ENCODE measurements at regions not wholly inside any gene's neighbourhood (a gene's known extent, or its start where the extent isn't known, plus 50 kb on each side); places are given as distances from the start of the nearest gene placed in this dataset.

DNA sequence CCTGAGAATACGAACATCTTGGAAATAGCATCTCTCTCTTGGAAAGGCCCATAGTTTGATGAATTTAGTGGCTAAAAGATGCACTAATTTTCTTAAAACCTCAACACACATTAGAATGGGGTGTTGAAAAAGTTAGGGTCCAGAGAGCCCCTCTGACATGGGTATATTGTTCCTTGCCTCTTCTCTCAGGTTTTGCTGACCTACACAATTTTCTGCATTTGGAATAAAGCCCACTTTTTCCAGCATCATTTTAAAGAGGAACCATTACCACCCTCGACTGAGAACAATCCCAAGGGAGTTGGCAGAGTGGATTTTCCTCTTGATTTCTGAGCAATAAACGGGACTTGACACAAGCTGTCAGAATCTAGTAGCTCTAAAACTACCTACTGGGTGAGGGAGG, 156.1 kb downstream of the PMP22 start:
- DNase-seq: no peak

DNA sequence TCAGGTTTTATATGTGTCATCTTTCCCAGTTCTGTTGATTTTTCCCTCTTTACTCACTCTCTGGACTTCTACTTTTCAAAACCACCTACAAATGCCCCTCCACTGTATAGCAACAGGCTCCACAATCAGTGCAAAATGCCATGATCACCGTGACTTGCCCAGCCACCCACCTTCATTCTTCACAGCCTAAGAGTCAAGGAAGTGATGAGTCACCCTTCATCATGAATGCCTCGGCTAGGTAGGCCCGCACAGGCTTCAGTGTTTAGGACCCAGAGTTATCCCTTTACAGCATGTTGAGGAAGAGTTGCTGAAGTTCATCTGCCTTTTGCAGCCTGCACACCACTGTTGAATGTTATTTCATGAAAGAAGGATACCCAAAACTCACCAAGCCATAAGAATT, 158.6 kb downstream of the PMP22 start:
- DNase-seq: no peak

- no peak for DNase-seq
These were observed 161.3 kb downstream of the PMP22 start for GRCh38 chr17:15103785-15104184.

DNA sequence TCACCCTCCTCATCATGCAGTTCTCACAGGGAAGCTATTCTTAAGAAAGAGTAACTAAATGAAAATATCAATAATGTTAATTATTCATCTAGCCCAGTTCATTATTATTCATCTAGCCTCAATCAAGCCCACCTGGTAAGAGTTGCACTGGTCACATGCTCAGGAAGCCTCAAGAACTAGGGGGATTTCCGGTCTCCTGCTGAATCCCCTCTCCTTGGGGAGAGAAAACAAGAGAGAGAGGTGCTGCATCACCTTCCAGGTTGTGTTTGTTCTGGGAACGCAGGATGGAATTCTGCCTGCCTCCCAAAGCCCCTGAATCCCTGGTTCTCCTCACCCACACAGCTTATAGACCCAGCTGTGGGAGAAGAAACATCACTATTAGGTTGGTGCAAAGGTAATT, 164.0 kb downstream of the PMP22 start:
- DNase-seq: no peak

DNA sequence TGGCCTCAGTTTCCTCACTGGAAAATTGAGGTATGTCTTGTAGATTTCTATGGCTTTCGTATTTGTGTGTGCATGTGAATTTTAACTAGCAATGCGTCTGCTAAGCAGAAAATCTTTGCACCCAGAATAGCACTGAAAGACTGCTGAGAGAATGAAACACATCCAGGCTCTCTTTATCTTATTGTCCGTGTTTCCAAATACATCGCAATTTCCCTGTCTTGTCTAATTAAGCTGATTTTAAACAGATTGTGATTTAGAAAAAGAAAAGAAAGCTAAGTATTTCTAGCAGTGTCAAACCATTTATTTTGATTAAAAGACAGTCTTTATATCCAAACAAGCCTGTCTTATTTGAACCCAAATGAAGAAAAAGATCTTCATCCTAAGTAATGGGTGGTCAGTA, 168.6 kb downstream of the PMP22 start:
- DNase-seq: no peak

DNA sequence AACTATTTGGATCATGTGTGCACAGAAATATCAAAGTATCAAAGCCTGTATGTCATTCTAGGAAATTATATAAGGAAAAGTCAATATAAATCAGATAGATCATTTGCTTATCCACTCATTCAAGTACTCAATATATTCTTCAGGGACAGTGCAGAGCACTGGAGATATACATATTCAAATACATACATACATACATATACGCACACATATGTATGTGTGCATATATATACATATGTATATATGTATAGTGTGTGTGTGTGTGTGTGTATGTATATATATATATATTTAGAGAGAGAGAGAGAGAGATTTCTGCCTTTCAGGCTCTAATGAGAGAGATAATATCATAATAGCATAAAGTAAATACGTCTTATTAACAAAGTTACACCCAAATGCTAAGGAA, 169.2 kb downstream of the PMP22 start:
- no peak for DNase-seq

- no peak for DNase-seq
These were observed 172.4 kb downstream of the PMP22 start for GRCh38 chr17:15092762-15093161.

- no peak for DNase-seq
These were observed 172.9 kb downstream of the PMP22 start for GRCh38 chr17:15092261-15092660.

DNA sequence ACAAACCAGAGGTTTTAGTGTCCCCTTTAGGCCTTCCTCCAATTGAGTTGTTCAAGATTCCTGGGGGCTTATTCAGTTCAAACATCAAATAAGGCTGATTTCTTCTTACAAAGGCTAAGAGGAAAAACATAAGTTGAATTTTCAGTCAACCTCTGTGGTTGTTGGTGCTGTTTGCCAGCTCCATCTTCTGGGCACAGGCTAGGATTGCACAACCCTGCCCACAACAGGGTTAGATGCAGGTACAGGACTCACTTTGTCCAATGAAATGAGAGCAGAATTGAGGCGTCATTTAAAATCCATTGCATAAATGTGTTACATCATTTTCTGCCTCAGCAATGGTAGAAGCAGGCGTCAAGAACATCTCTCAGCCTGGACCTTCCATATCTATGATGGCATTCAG, 173.3 kb downstream of the PMP22 start:
- DNase-seq: no peak

DNA sequence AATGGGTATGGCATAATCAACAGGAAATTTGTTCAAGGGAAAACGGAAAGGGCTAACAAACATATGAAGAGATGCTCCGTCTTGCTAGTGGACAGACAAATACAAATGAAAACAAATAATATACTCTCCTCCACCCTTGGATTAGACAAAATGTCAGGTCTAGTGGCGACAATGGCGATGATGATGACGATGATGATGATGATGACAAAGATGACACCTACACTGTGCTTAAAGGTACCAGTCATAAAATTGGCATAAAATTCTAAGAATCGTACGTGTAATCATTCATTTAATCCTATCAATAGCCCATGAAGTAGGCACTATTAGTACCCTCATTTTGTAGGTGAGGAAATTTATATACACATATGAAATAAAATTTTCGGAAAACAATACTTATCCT, 174.6 kb downstream of the PMP22 start:
- DNase-seq: no peak

DNA sequence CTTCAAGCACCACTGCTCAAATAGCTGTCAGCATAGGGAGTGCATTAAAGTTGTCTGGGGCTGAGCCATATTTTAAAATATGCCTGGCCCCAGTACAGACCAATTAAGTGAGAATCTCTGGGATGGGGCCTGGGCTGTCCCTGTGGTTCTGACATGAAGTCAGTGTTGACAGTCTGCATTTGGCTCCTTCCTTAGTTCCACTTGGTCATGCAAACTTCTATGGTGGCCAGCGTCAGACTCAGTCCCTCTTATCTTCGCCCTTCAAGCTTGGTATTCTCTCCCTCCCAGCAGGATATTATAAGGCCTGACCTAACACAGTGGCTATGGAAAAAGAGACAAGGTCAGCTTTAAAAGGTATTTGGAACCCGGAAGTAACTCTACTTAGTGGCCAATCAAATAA, 177.2 kb downstream of the PMP22 start:
- DNase-seq: no peak

- DNase-seq: no peak
These were observed 178.3 kb downstream of the PMP22 start for GRCh38 chr17:15086776-15087295.

DNA sequence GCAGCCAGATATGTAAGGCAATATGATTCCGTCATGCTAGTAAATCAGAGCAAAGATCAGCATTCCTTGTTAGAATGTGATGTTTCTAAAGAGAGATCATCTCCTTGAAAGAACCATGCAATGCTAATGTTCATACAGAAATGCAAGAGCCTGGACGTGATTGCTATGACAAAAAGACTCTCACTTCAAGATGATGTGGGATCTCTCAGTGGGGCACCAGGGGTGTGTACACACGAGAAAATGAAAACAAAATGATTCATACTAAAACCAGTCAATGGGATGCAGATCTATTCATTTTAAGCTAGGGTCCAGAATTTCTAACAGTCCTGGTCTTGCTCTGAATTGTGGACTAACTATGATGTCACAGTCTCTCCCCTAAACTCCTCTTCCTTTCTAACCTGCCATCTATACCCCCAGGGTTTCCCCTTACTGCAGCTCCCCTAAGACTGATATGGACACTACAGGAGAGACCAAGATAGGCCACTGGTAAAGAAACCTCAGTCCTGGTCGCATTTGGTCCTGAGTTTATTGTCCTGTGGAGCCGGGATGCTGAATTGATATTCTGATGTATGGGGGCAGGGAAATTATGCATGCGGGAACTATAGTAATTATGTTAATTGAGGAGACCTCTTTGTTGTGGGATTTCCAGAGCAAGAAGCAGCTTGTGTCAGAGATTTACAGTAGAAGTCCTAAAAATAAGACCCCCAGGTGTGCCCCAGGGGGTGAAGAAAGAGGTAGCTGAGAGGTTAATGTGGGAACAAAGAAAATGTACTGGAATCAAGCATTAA, 179.0 kb downstream of the PMP22 start:
- DNase-seq: no peak

GRCh38 chr17:15083225-15083624, 181.9 kb downstream of the PMP22 start:
- no peak for DNase-seq

DNA sequence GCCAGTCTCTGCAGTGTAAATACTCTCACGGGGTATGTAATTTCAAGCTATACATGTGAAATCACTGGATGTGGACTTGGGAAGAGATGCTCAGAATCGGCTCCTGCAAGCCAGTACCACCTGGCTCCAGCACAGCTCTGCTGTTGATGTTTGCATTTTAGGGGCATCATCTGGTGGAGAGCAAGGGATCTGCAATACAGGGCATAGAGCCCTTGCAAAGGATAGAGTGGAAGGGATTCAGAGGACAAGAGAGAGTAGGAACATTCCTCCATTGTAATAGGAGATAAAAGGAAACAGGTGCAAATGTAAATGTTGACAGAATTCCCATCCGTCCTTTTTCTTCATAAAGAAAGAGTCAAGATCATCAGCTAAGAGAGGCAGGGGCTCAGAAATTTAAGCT, 184.1 kb downstream of the PMP22 start:
- DNase-seq: no peak

GRCh38 chr17:15078570-15078969, 186.6 kb downstream of the PMP22 start:
- DNase-seq: no peak

- DNase-seq: no peak
These were observed 188.0 kb downstream of the PMP22 start for GRCh38 chr17:15076991-15077663.

- DNase-seq: no peak
These were observed 213.2 kb downstream of the PMP22 start for GRCh38 chr17:15051933-15052332.

DNA sequence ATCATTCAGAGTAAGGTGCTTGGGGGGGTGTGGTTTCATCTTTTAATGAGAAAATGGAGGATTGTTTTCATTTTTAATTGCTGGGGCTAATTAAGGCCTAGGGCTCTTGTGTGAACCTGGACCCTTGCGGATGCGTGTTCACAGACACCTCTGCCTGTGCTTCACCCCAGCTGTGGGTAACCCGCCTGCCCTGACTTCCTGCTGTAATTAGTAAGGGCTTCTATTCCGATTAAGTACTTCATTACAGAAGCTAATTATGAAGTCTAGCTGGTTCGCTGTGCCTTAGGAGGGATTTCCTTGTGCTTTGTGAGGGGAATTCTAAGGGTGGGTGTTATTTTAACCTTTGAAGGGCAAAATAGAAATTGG, 215.3 kb downstream of the PMP22 start:
- DNase-seq: no peak

DNA sequence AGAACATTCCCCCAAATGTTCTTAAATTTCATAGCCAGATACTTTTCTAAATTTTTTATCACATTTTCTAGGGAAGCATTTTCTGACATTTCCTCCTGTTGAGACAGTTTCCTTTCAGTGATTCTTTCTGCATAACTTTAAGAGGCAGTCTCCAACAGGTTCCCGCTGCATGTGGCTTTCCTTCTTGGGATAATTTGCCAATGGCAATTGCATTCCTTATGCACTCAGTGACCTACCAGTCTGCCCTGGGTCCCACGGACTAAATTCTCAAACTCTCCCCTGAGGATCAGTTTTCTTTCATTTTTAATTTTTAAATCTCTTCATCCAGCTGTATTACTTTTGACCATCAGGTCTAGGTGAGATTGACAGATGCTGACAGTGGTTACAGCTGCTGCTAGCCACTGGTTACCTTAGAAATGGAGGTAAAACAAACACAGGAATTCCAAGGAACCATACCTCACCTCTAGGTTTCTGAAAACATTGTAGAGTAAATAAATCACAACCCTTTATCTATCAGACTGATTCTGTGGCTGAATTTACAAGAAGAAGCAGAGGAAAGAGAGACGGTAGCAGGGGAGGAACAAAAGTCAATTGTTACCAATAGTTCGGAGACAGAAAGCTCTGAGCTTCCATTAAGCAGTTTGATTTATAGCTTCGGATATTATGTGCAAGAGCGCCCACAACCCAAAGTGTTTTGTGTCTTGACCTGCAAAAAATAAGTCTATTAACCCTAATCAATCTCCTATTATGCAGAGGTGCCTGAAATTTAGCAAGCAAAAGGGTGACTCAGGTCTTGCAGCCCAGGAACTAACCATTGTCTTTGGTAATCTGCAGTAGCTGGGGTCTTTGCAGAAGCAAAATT, 216.0 kb downstream of the PMP22 start:
- no peak for DNase-seq

GRCh38 chr17:15048381-15048780, 216.7 kb downstream of the PMP22 start:
- DNase-seq: no peak

- DNase-seq: no peak
These were observed 222.8 kb downstream of the PMP22 start for GRCh38 chr17:15042311-15042710.

DNA sequence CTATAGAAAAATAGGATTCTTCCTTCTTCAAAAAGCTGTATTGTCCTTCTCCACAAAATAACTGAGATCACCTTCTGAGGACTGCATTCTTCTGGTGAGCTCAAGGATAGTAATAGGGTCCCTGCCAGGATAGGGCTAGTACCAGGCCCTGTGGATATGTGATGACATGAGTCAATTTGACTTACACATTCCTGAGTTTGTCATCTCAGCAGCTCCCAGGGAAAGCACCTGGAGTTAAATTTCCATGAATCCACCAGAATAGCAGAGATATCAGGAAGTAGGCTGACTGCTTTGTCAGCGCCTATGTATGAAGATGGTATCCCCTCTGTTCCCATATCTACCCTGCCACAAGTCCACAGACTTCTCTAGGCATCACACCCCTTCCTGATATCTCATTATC, 225.8 kb downstream of the PMP22 start:
- no peak for DNase-seq

DNA sequence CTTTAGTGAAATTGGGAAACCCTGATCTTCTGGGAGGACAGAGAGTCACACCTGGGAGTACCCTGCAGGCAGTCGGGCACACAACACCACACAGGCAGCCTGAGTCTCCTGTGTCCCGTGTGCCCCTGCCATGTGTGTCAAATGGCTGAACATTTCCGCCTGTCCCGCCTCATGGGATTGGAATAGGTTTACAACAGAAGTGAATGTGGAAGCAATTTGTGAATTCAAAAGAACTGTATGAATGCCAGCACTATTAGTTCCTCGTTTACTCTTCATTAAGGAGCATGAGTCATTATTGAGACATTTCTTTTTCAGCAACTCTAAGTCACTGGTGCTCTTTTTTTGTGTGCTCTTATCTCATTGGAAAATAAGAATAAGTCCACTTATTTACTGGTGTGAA, 226.5 kb downstream of the PMP22 start:
- DNase-seq: no peak

Measured in activated effector memory CD4-positive, alpha-beta T cell treated with anti-CD3 and anti-CD28 coated beads, Interleukin-2, amount 50 U/mL, for 16 hours (primary cell).